NCI-H345 treated with DMSO at 0.1 percent for 48 hours (cell line): ENCODE measurements at regions not wholly inside any gene's neighbourhood (a gene's known extent, or its start where the extent isn't known, plus 50 kb on each side); places are given as distances from the start of the nearest gene placed in this dataset.

ENCODE experiments used
- DNase-seq: peaks from one replicate; lab custom pipeline; 2025; ENCODE audit not compliant: unreplicated experiment; lab: John Stamatoyannopoulos, UW

DNA sequence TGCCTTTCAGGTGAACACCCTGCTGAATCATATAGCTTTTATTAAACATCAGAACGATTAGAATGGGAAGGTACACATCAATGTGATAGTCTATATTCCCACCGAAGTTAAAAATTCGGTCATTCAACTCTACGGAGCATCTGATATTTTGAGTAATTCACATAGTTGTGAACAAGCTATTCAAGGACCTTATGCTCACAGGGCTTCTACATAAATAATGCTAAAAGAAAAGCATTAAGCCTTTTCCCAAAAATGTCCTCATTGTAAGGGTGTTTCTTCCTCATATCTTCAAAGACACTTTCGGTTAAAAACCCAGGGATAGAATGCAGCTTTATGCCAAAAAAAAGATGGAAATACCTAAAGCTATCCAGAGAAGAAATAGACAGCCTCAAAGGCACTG is 79.7 kb upstream of the EDNRA start:
- no peak for DNase-seq

DNA sequence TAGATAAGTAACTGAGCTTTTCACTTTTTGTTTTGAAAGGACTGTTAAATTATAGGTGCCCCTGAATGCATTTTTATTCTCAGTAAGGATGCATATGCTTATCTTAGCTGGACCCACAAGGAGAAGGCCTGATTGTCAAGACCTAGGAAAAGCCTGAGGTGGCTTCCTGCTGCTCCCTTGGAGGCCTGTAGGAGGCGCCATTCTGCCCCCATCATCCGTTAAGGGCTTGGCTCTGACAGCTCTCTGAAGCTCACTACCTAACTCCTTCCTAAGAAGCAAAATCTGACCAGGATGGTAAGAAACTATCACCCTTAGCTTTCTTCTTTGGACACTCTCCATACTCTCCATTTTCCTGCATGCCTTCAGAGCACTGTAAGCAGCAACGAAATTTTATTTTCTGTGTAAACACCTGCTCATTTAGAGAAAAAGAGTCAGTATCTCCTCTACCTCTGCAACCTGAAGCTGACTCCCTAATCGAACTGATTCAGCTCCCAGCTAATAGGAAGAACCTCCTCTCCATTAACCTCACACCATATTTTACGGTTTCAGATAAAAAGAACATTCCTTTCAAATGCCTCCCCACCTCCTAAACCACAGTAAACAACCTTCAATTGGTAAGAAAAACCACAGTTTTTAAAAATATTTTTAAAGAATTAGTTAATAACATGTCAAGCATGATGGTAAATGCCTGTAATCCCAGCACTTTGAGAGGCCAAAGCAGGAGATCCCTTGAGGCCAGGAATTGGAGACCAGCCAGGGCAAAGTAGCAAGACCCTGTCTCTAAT is 73.4 kb upstream of the EDNRA start:
- DNase-seq, result no peak

DNA sequence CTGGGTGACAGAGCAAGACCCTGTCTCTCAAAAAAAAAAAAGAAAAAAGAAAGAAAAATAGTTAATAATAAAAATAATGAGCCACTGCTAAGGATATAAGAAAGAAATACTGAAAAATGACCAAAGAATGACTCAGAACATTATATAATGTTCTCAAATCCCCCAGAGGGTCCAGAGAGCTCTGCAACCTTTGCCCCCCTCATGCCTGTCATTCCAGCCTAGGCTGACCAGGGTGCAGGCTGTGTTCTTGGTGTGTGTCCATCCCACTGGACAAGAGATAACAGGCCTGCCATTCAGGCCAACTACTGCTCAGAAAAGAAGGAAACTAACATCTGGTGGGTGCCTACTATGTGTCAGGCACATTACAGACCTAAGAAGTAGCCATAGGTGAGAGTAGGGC is 72.7 kb upstream of the EDNRA start:
- DNase-seq, result no peak

DNA sequence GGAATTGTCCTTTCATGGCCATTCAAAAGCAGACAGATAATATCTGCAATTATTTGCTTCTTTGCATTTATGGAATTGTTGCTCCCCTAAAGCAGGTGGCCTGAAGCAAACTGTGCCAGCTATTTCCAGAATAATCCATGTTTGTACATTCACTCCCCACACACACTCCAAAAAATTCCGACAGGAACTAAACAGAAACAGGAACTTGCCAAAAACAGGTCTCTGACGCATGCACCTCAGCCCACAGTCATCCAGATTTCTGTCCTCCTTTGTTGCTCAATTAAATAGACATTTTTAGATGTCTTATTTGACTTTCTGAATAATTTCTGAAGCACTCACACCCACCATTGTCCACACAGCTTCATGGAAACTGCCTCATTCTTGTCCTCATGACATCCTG is 71.5 kb upstream of the EDNRA start:
- no peak for DNase-seq

DNA sequence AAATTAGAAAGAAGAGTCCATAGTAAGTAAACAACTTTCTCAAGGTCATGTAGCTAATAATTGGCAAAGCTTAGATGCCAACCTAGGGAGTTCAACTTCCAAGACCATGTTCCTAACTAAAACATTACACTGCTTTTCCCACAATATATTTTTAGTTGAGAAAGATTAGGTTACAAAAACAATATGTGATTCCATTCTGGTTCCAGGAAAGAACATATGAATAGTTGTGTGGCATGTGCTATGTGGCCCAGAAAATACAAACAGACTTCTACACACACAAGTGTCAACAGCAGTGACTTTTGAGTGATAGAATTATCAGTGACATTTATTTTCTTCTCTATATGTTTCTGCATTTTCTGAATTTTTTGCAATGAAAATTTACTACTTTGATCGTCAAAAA is 62.7 kb upstream of the EDNRA start:
- DNase-seq, result no peak

DNA sequence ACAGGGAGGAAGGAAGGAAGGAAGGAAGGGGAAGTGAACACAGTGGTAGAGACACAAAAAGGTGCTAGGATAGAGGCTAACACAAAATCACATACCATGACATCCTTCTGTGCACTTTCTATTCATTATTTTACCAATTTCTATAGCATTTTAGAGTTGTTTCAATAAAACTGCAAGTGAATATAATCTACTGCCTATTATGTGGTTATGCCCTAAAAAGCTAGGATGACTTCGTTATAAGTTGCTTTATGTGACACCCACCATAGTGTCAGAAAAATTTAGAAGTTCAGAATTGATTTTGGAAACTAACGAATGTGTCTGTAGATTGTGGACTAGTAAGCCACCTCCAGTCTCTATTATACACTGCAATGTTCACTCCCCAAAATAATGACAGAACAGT is 59.4 kb upstream of the EDNRA start:
- no peak for DNase-seq

DNA sequence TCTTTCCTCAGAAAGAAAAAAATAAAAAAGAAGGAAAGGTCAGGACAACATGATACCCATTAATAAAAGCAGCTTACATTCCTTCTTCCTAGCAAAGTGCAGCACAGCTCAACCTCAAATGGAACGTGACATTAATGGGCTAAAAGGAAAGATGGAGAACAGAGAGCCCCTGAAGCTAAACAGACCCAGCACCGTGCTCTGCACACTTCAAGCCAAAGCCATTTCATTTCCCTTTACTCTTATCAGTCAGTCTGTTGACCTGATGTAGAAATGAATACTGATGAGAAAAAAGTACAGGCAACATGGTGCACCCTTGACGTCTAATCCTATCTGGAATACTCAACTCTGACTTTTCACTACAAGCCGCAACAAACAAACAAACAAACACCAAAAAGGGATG is 57.7 kb upstream of the EDNRA start:
- no peak for DNase-seq

DNA sequence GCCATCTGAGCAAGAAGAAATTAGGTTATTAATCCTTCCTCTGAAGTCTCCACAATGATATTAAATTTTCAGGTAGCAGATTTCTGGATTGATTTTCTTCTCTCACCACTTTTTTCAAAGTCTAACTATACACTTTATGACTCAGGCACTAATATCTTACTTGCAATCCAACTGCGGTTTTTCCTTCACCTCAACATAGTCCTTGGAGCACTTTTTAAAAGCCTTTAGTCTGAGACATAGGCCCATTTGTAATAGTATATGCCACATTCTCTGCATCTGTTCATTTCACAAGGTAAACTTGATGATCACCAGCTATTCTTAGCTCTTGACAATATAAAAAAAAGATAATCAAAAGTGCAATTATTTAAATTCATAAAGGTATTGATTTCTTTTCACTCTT is 55.9 kb upstream of the EDNRA start:
- no peak for DNase-seq

DNA sequence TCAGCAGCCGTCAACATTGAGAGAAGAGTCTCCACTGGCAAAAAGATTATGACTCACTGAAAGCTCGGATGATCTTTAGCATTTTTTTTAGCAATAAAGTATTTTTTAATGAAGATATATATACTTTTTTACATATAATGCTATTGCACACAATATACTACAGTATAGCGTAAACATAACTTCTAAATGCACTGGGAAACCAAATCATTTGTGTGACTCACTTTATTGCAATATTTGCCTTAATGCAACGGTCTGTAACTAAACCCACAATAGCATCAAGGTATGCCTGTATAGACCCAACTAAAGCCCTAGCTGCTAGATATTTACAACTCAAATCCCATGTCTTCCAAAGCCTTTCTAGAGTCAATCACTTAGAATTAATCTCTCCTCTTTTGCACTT is 52.3 kb upstream of the EDNRA start:
- DNase-seq, result no peak

DNA sequence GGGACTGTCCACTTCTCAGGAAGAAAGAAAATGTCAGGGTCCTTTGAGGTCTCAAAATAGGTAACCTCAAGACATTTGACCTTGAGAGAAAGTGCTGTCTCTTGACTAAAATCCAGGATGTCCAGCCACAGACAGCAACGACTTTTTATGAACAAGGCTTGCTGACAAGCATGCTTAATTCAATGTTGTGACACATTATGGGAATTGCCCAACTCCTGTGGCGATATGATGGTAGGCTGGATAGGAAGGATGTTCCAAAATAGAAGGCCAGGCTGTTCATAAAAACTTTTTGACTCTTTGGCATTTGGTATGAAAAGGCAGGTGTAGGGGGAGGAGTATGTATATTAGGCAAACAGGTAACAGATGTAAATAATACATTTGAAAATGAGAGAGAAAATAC is 50.8 kb upstream of the EDNRA start:
- no peak for DNase-seq
